HL-60 (cell line): ENCODE measurements at regions not wholly inside any gene's neighbourhood (a gene's known extent, or its start where the extent isn't known, plus 50 kb on each side); places are given as distances from the start of the nearest gene placed in this dataset.

Experiments used
- DNase-seq, 2 experiments: peaks; one replicate each; pipeline ENCODE4 v3.0.0-alpha.2; 2010 to 2020; ENCODE audit warnings: low read depth in 1 of 2, low spot score in 1 of 2
- H3K27ac ChIP-seq: fragments of 250-450 bp; sonication (Bioruptor Pico); replicated peaks from 2 replicates; pipeline ENCODE4 v1.5.1; 2020; ENCODE audit warnings: mild to moderate bottlenecking, moderate library complexity
- H3K27me3 ChIP-seq: fragments of 250-450 bp; sonication (Bioruptor Pico); 2 replicates; pipeline ENCODE4 v1.5.1; 2021; ENCODE audit warnings: mild to moderate bottlenecking, moderate library complexity; ENCODE audit not compliant: insufficient read depth, poor library complexity, severe bottlenecking
- H3K4me3 ChIP-seq: replicated peaks from 2 replicates; pipeline ENCODE4 v1.5.1; 2011; ENCODE audit warnings: mild to moderate bottlenecking, control low read depth, low read length; ENCODE audit not compliant: insufficient read depth
- CTCF ChIP-seq: IDR thresholded peaks from one replicate; pipeline ENCODE4 v1.5.1; 2011; ENCODE audit warnings: low read length, control low read depth, inconsistent platforms; ENCODE audit not compliant: insufficient read depth
- GABPA ChIP-seq: IDR thresholded peaks from 2 replicates; pipeline ENCODE4 v1.6.1; 2012; ENCODE audit warnings: low read depth
- POLR2AphosphoS5 ChIP-seq: IDR thresholded peaks from 2 replicates; pipeline ENCODE4 v1.6.1; 2012; ENCODE audit warnings: low read depth
- REST ChIP-seq: IDR thresholded peaks from 2 replicates; pipeline ENCODE4 v1.6.1; 2012; ENCODE audit warnings: low read depth; ENCODE audit not compliant: insufficient replicate concordance
- SPI1 ChIP-seq: IDR thresholded peaks from 2 replicates; pipeline ENCODE4 v1.6.1; 2012; ENCODE audit warnings: low read depth, mild to moderate bottlenecking, borderline replicate concordance

GRCh38 chr9:81506941-81507864 lies 182.1 kb downstream of the TLE1 start:
- H3K27ac ChIP-seq: no peak overlapping the region
- no peak overlapping the region for H3K4me3 ChIP-seq
- H3K27me3 ChIP-seq: no peaks in the 10 kb centered on the region
- no peak for DNase-seq
- no peak for TF ChIP-seq GABPA
- no peak for TF ChIP-seq SPI1
- no peak for TF ChIP-seq REST
- TF ChIP-seq CTCF: no peak
- no peak for TF ChIP-seq POLR2AphosphoS5

GRCh38 chr9:81499594-81499993 lies 189.8 kb downstream of the TLE1 start:
- H3K27me3 ChIP-seq: no peaks in the 10 kb centered on the region
- no peak for TF ChIP-seq SPI1
- TF ChIP-seq REST: no peak
- no peak for TF ChIP-seq GABPA
- no peak for TF ChIP-seq POLR2AphosphoS5
- no peak for TF ChIP-seq CTCF
- H3K27ac ChIP-seq: no peak overlapping the region
- DNase-seq: no peak
- H3K4me3 ChIP-seq: no peak overlapping the region

GRCh38 chr9:81499021-81499454 lies 190.3 kb downstream of the TLE1 start:
- TF ChIP-seq CTCF: no peak
- no peak for TF ChIP-seq REST
- no peak for TF ChIP-seq SPI1
- TF ChIP-seq GABPA: no peak
- TF ChIP-seq POLR2AphosphoS5: no peak
- no peak for DNase-seq
- Histone ChIP-seq H3K4me3 (no peak overlapping the region), H3K27me3 (no peaks in the 10 kb centered on the region), H3K27ac (no peak overlapping the region)
